HFFc6 (cell line): ENCODE measurements at regions not wholly inside any gene's neighbourhood (a gene's known extent, or its start where the extent isn't known, plus 50 kb on each side); places are given as distances from the start of the nearest gene placed in this dataset.

ENCODE experiments used
- DNase-seq: peaks from one replicate; pipeline ENCODE4 v3.0.0-alpha.2; 2018
- H3K27ac Mint-ChIP-seq: 2 replicates; pipeline ENCODE4 v1.8.0; 2020; ENCODE audit warnings: mild to moderate bottlenecking, mixed read lengths
- H3K27me3 Mint-ChIP-seq: 2 replicates; pipeline ENCODE4 v1.8.0; 2021; ENCODE audit warnings: mild to moderate bottlenecking, moderate library complexity, mixed read lengths; ENCODE audit not compliant: insufficient read depth
- H3K36me3 Mint-ChIP-seq: 2 replicates; pipeline ENCODE4 v1.8.0; 2021; ENCODE audit warnings: low read depth, mixed read lengths
- H3K4me1 Mint-ChIP-seq: 2 replicates; pipeline ENCODE4 v1.8.0; 2020; ENCODE audit warnings: low read depth, mixed read lengths
- H3K4me3 Mint-ChIP-seq: 2 replicates; pipeline ENCODE4 v1.8.0; 2020; ENCODE audit warnings: mild to moderate bottlenecking, moderate library complexity, mixed read lengths
- H3K9me3 Mint-ChIP-seq: 2 replicates; pipeline ENCODE4 v1.8.0; 2020; ENCODE audit warnings: mild to moderate bottlenecking, mixed read lengths
- CTCF ChIP-seq: fragments of 200-600 bp; sonication (generic); IDR thresholded peaks from 2 replicates; pipeline ENCODE4 v1.5.0; 2021; ENCODE audit warnings: antibody characterized with exemption, mild to moderate bottlenecking

GRCh38 chr17:22460461-22461063 lies 768.2 kb downstream of the KCNJ18 start:
- no peak for DNase-seq
- H3K27me3 Mint-ChIP-seq: peaks cover 2% of the 10 kb centered on the region; the same call in 1 of the 2 replicates
- H3K4me1 Mint-ChIP-seq: no peaks in the 10 kb centered on the region
- TF ChIP-seq CTCF: no peak
- H3K9me3 Mint-ChIP-seq: peaks cover 53% of the 10 kb centered on the region
- H3K36me3 Mint-ChIP-seq: no peaks in the 10 kb centered on the region
- no peak overlapping the region for H3K27ac Mint-ChIP-seq
- H3K4me3 Mint-ChIP-seq: no peak overlapping the region

DNA sequence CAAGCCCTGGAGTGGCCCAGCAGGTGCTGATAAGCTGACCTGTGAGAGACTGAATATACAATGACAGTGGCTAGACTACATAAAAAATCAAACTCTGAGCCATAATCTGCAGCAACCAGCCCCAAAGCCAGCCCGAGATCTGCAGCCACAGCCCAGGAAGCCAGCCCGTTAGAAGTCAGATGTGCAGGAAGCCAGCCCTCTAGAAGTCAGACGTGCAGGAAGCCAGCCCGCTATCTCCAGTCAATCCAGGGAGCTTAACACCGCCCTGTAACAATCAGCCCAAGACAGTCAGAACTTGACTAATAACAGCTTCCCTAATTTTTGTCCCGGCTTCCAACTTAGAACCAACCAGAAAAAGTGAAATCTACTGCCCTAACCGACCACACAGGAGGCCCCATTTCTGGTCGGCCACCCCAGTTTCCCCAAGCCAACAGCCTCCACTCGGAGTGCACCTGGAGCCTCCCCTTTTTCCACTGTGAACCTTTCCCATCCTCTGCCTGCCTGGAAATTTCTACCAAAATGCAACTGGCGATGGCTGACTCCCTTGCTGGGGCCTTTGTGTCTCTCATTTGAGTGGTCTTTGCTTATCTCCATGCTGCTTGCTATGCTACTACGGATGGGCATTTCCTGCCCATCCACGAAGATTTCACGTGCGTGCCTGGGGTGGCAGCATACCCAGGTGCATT lies 769.3 kb downstream of the KCNJ18 start:
- DNase-seq: no peak
- H3K4me1 Mint-ChIP-seq: no peaks in the 10 kb centered on the region
- no peak for TF ChIP-seq CTCF
- no peak overlapping the region for H3K4me3 Mint-ChIP-seq
- H3K36me3 Mint-ChIP-seq: no peaks in the 10 kb centered on the region
- peaks cover 2% of the 10 kb centered on the region; the same call in 1 of the 2 replicates for H3K27me3 Mint-ChIP-seq
- no peak overlapping the region for H3K27ac Mint-ChIP-seq
- H3K9me3 Mint-ChIP-seq: peaks cover 57% of the 10 kb centered on the region

- no peak for DNase-seq
- Mint-ChIP-seq H3K4me1 (no peaks in the 10 kb centered on the region), H3K27ac (no peak overlapping the region), H3K9me3 (peaks cover 60% of the 10 kb centered on the region), H3K36me3 (no peaks in the 10 kb centered on the region), H3K27me3 (peaks cover 2% of the 10 kb centered on the region; the same call in 1 of the 2 replicates), H3K4me3 (no peak overlapping the region)
- no peak for TF ChIP-seq CTCF
Observed at GRCh38 chr17:22462461-22462860, 770.1 kb downstream of the KCNJ18 start.

DNA sequence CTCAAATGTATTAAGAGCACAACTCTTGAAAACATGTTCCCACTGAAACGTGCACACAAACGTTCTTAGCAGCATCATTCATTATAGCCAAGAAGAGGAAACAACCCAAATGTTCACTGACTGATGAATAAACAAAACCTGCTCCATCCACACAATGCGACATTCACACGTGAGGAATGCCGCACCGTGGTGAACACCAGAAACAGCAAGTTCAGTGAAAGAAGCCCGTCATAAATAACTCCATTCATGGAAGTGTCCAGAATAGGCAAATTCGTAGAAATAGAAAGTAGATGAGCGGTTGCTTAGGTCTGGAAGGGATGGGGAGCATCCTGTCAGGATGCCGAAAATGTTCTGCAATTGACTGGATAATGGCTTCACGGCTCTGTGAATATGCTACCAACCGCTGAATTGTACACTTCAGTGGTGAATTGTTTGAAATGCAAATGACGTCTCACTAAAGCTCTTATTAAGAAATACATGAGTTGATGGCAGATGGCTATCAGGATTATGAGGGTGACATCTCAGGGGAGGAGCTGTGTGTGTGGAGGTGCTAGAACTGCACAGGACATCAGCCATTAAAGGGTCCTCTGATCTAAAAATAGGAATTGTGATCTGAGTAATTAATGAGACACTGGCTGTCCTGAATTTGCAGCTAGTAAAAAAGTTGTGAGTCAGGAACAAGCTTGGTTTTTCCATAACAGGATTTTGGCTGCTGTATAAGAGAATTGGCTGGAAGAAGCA lies 771.0 kb downstream of the KCNJ18 start:
- TF ChIP-seq CTCF: no peak

GRCh38 chr17:22464041-22464440 lies 771.7 kb downstream of the KCNJ18 start:
- no peak for DNase-seq
- peaks cover 70% of the 10 kb centered on the region for H3K9me3 Mint-ChIP-seq
- TF ChIP-seq CTCF: no peak
- H3K27ac Mint-ChIP-seq: no peak overlapping the region
- no peak overlapping the region for H3K4me3 Mint-ChIP-seq
- H3K36me3 Mint-ChIP-seq: no peaks in the 10 kb centered on the region
- no peaks in the 10 kb centered on the region for H3K4me1 Mint-ChIP-seq
- peaks cover 2% of the 10 kb centered on the region; the same call in 1 of the 2 replicates for H3K27me3 Mint-ChIP-seq

More for the DNA sequence above, 771.0 kb downstream of the KCNJ18 start:
- H3K27ac Mint-ChIP-seq: no peak overlapping the region
- no peak for DNase-seq
- peaks cover 2% of the 10 kb centered on the region; the same call in 1 of the 2 replicates for H3K27me3 Mint-ChIP-seq
- H3K4me3 Mint-ChIP-seq: no peak overlapping the region
- H3K9me3 Mint-ChIP-seq: peaks cover 68% of the 10 kb centered on the region
- no peaks in the 10 kb centered on the region for H3K4me1 Mint-ChIP-seq
- H3K36me3 Mint-ChIP-seq: no peaks in the 10 kb centered on the region
